Lower lobe of right lung (tissue), 2 donors: ENCODE measurements at regions not wholly inside any gene's neighbourhood (a gene's known extent, or its start where the extent isn't known, plus 50 kb on each side); places are given as distances from the start of the nearest gene placed in this dataset.
"Not testable (repeated sequence)": the region's sequence is repeated elsewhere in the genome, so short reads cannot be mapped to it uniquely, and the experiment has no call there.

ENCODE experiments used
- ATAC-seq, 2 donors: fragments of 200-7000 bp; cut with Tn5 transposase; one replicate each; pipeline ENCODE4 v1.9.1; 2020 to 2022; ENCODE audit warnings: mild to moderate bottlenecking in 2 of 2, moderate library complexity in 2 of 2
- DNase-seq: peaks from one replicate; pipeline ENCODE4 v3.0.0-alpha.2; 2020
- H3K27ac ChIP-seq: fragments of 200-600 bp; one replicate; pipeline ENCODE4 v1.8.0; 2022
- H3K27me3 ChIP-seq: fragments of 200-600 bp; one replicate; pipeline ENCODE4 v1.8.0; 2022; ENCODE audit warnings: low read depth
- H3K36me3 ChIP-seq: fragments of 200-600 bp; one replicate; pipeline ENCODE4 v1.8.0; 2022; ENCODE audit warnings: mild to moderate bottlenecking
- H3K4me1 ChIP-seq: fragments of 200-600 bp; one replicate; pipeline ENCODE4 v1.8.0; 2022
- H3K4me3 ChIP-seq: fragments of 200-600 bp; one replicate; pipeline ENCODE4 v1.8.0; 2022; ENCODE audit warnings: mild to moderate bottlenecking
- H3K9me3 ChIP-seq: fragments of 200-600 bp; one replicate; pipeline ENCODE4 v1.8.0; 2022
- CTCF ChIP-seq: fragments of 200-600 bp; IDR thresholded peaks from one replicate; pipeline ENCODE4 v1.8.0; 2022; ENCODE audit warnings: antibody characterized with exemption, mild to moderate bottlenecking
- intact Hi-C: fragments of 100-400 bp; cut with DNase I; formaldehyde crosslinking; loops from one replicate; pipeline ENCODE4 v1.11.0; 2022
- donor health status: DM: no; HTN: yes; CAD: no; lungs with severe emphysema.

- no peak overlapping the region for H3K27ac ChIP-seq
- TF ChIP-seq CTCF: no peak
- DNase-seq (no peak), ATAC-seq (no peak)
- H3K27me3 ChIP-seq: no peaks in the 10 kb centered on the region
- intact Hi-C loops: no loop called here
- no peaks in the 10 kb centered on the region for H3K36me3 ChIP-seq
- no peaks in the 10 kb centered on the region for H3K4me1 ChIP-seq
- H3K9me3 ChIP-seq: no peaks in the 10 kb centered on the region
- H3K4me3 ChIP-seq: no peak overlapping the region
These were observed 1481.7 kb downstream of the AMY1C start for GRCh38 chr1:105231378-105231777.

- no peaks in the 10 kb centered on the region for H3K36me3 ChIP-seq
- TF ChIP-seq CTCF: no peak
- H3K9me3 ChIP-seq: no peaks in the 10 kb centered on the region
- ATAC-seq (no peak), DNase-seq (no peak)
- H3K4me1 ChIP-seq: no peaks in the 10 kb centered on the region
- H3K4me3 ChIP-seq: no peak overlapping the region
- no peaks in the 10 kb centered on the region for H3K27me3 ChIP-seq
- intact Hi-C loops: no loop called here
- H3K27ac ChIP-seq: no peak overlapping the region
These were observed 1493.7 kb downstream of the AMY1C start for GRCh38 chr1:105243411-105243810.

- DNase-seq: no peak
- Histone ChIP-seq H3K36me3 (no peaks in the 10 kb centered on the region), H3K27me3 (no peaks in the 10 kb centered on the region), H3K9me3 (no peaks in the 10 kb centered on the region), H3K27ac (no peak overlapping the region), H3K4me3 (no peak overlapping the region), H3K4me1 (no peaks in the 10 kb centered on the region)
- intact Hi-C loops: no loop called here
- ATAC-seq: no peak
- no peak for TF ChIP-seq CTCF
These were observed 1494.3 kb downstream of the AMY1C start for GRCh38 chr1:105243969-105244368.

- Histone ChIP-seq H3K27me3 (no peaks in the 10 kb centered on the region), H3K4me1 (no peaks in the 10 kb centered on the region), H3K4me3 (no peak overlapping the region), H3K9me3 (peaks cover 7% of the 10 kb centered on the region), H3K36me3 (no peaks in the 10 kb centered on the region), H3K27ac (no peak overlapping the region)
- TF ChIP-seq CTCF: no peak
- intact Hi-C loops: no loop called here
- ATAC-seq (no peak), DNase-seq (no peak)
These were observed 1505.2 kb downstream of the AMY1C start for GRCh38 chr1:105254906-105255305.

- DNase-seq: no peak
- H3K4me1 ChIP-seq: no peaks in the 10 kb centered on the region
- H3K27ac ChIP-seq: no peak overlapping the region
- no peak for ATAC-seq
- no peaks in the 10 kb centered on the region for H3K36me3 ChIP-seq
- no peak overlapping the region for H3K4me3 ChIP-seq
- intact Hi-C loops: no loop called here
- H3K9me3 ChIP-seq: no peaks in the 10 kb centered on the region
- no peaks in the 10 kb centered on the region for H3K27me3 ChIP-seq
- no peak for TF ChIP-seq CTCF
These were observed 1510.3 kb downstream of the AMY1C start for GRCh38 chr1:105260001-105260400.

GRCh38 chr1:105270966-105271365 is 1521.3 kb downstream of the AMY1C start:
- intact Hi-C loops: no loop called here
- Histone ChIP-seq H3K27me3 (no peaks in the 10 kb centered on the region), H3K36me3 (no peaks in the 10 kb centered on the region), H3K4me1 (no peaks in the 10 kb centered on the region), H3K4me3 (no peak overlapping the region), H3K27ac (no peak overlapping the region), H3K9me3 (peaks cover 4% of the 10 kb centered on the region)
- ATAC-seq (no peak), DNase-seq (no peak)
- no peak for TF ChIP-seq CTCF

GRCh38 chr1:105272376-105272775 is 1522.7 kb downstream of the AMY1C start:
- H3K27ac ChIP-seq, intact Hi-C loops, H3K4me3 ChIP-seq, DNase-seq, H3K9me3 ChIP-seq, H3K4me1 ChIP-seq, H3K36me3 ChIP-seq, H3K27me3 ChIP-seq, ATAC-seq: not testable (repeated sequence)
